WTC11 (cell line): ENCODE measurements at regions not wholly inside any gene's neighbourhood (a gene's known extent, or its start where the extent isn't known, plus 50 kb on each side); places are given as distances from the start of the nearest gene placed in this dataset.

Source experiments
- ATAC-seq: fragments of 200-7000 bp; cut with Tn5 transposase; 2 replicates; pipeline ENCODE4 v1.10.0; 2021; ENCODE audit warnings: mild to moderate bottlenecking, moderate library complexity
- CTCF ChIA-PET: fragments of 300-600 bp; sonication (Branson Sonifier 250); formaldehyde crosslinking; loops from one replicate; lab custom pipeline; 2021; ENCODE audit warnings: antibody characterized with exemption; lab: Charles Lee
- POLR2A ChIA-PET: fragments of 350-600 bp; sonication (Branson Sonifier 250); formaldehyde crosslinking; loops from one replicate; lab custom pipeline; 2021; ENCODE audit warnings: antibody characterized with exemption; lab: Charles Lee
- DNase-seq: peaks from one replicate; pipeline ENCODE4 v3.0.0; 2021; ENCODE audit warnings: low spot score
- H3K27ac Mint-ChIP-seq: 2 replicates; pipeline ENCODE4 v1.8.0; 2021; ENCODE audit warnings: mixed read lengths
- H3K27me3 Mint-ChIP-seq: 2 replicates; pipeline ENCODE4 v1.8.0; 2021; ENCODE audit warnings: low read depth, mild to moderate bottlenecking, moderate library complexity, mixed read lengths
- H3K36me3 Mint-ChIP-seq: 2 replicates; pipeline ENCODE4 v1.8.0; 2021; ENCODE audit warnings: mixed read lengths
- H3K4me1 Mint-ChIP-seq: 2 replicates; pipeline ENCODE4 v1.8.0; 2022; ENCODE audit warnings: mixed read lengths
- H3K4me3 Mint-ChIP-seq: 2 replicates; pipeline ENCODE4 v1.8.0; 2021; ENCODE audit warnings: mild to moderate bottlenecking, moderate library complexity, mixed read lengths
- H3K9me3 Mint-ChIP-seq: 2 replicates; pipeline ENCODE4 v1.8.0; 2021; ENCODE audit warnings: mixed read lengths
- ETV6 ChIP-seq: sonication (generic); formaldehyde crosslinking; IDR thresholded peaks from 2 replicates; pipeline ENCODE4 v1.8.1; 2022; ENCODE audit warnings: mild to moderate bottlenecking, missing genetic modification reagents
- FOXK1 ChIP-seq: sonication (generic); formaldehyde crosslinking; IDR thresholded peaks from 2 replicates; pipeline ENCODE4 v1.8.0; 2022; ENCODE audit warnings: mild to moderate bottlenecking, moderate library complexity, missing genetic modification reagents
- NFATC4 ChIP-seq: fragments of 250-450 bp; sonication (Bioruptor Pico); IDR thresholded peaks from 2 replicates; pipeline ENCODE4 v1.9.0; 2021; ENCODE audit warnings: mild to moderate bottlenecking
- NFYB ChIP-seq: sonication (generic); formaldehyde crosslinking; conservative IDR thresholded peaks from 2 replicates; pipeline ENCODE4 v1.8.0; 2022; ENCODE audit warnings: low read depth, missing genetic modification reagents
- SMAD3 ChIP-seq: sonication (generic); formaldehyde crosslinking; IDR thresholded peaks from 2 replicates; pipeline ENCODE4 v1.8.0; 2022; ENCODE audit warnings: missing genetic modification reagents, mild to moderate bottlenecking, borderline replicate concordance
- SOX15 ChIP-seq: fragments of 250-450 bp; sonication (Bioruptor Pico); IDR thresholded peaks from 2 replicates; pipeline ENCODE4 v1.9.0; 2021; ENCODE audit warnings: mild to moderate bottlenecking
- TEAD1 ChIP-seq: sonication (generic); formaldehyde crosslinking; IDR thresholded peaks from 2 replicates; pipeline ENCODE4 v1.8.0; 2022; ENCODE audit warnings: mild to moderate bottlenecking, missing genetic modification reagents
- ZNF317 ChIP-seq: sonication (generic); formaldehyde crosslinking; IDR thresholded peaks from 2 replicates; pipeline ENCODE4 v1.8.1; 2023; ENCODE audit warnings: low read depth, mild to moderate bottlenecking, moderate library complexity, missing genetic modification reagents, borderline replicate concordance
- ZNF416 ChIP-seq: fragments of 250-450 bp; sonication (Bioruptor Pico); IDR thresholded peaks from 2 replicates; pipeline ENCODE4 v1.9.0; 2021; ENCODE audit warnings: mild to moderate bottlenecking, inconsistent platforms
- TF ChIP-seq, protein P1 (sequence below): sonication (generic); formaldehyde crosslinking; IDR thresholded peaks from 2 replicates; pipeline ENCODE4 v1.8.1; 2022; ENCODE audit warnings: low read depth, missing genetic modification reagents, borderline replicate concordance
- TF ChIP-seq, protein P2 (sequence below): sonication (generic); formaldehyde crosslinking; IDR thresholded peaks from 2 replicates; pipeline ENCODE4 v1.8.0; 2022; ENCODE audit warnings: mild to moderate bottlenecking, missing genetic modification reagents
- TF ChIP-seq, protein P3 (sequence below): fragments of 250-450 bp; sonication (Bioruptor Pico); IDR thresholded peaks from 2 replicates; pipeline ENCODE4 v1.9.0; 2021; ENCODE audit warnings: moderate library complexity, mild to moderate bottlenecking, inconsistent platforms, borderline replicate concordance
- TF ChIP-seq, protein P4 (sequence below): fragments of 250-450 bp; sonication (Bioruptor Pico); IDR thresholded peaks from 2 replicates; pipeline ENCODE4 v1.8.0; 2021; ENCODE audit warnings: mild to moderate bottlenecking
- TF ChIP-seq, protein P5 (sequence below): sonication (generic); formaldehyde crosslinking; IDR thresholded peaks from 2 replicates; pipeline ENCODE4 v1.8.1; 2022; ENCODE audit warnings: mild to moderate bottlenecking, missing genetic modification reagents, moderate library complexity, borderline replicate concordance
- TF ChIP-seq, protein P6 (sequence below): sonication (generic); formaldehyde crosslinking; conservative IDR thresholded peaks from 2 replicates; pipeline ENCODE4 v1.8.1; 2022; ENCODE audit warnings: mild to moderate bottlenecking, missing genetic modification reagents
- TF ChIP-seq, protein P7 (sequence below): fragments of 250-450 bp; sonication (Bioruptor Pico); IDR thresholded peaks from 2 replicates; pipeline ENCODE4 v1.9.0; 2021; ENCODE audit warnings: mild to moderate bottlenecking
- TF ChIP-seq, protein P8 (sequence below): fragments of 250-450 bp; sonication (Bioruptor Pico); IDR thresholded peaks from 2 replicates; pipeline ENCODE4 v1.9.0; 2021; ENCODE audit warnings: mild to moderate bottlenecking
- TF ChIP-seq, protein P9 (sequence below): fragments of 250-450 bp; sonication (Bioruptor Pico); conservative IDR thresholded peaks from 2 replicates; pipeline ENCODE4 v1.9.0; 2021; ENCODE audit warnings: mild to moderate bottlenecking

DNA sequence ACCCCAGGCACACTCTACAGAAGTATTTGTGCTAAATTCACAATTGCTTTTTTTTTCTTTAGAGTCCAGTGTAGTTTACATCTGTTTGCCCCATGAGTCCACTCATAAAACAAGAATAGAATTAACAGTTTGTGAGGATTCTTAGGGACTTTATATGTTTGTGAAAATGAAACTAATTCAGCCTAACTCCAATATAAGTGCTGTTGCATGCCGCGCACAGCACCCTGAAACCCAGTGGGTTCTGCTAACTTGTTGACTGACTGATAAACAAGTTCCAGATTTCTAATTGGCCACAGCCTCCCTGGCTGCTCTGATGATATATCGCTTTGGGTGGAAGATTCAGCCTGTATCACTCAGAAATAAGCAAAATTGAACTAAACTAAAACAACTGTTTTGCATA is 561.4 kb downstream of the PKHD1 start (continued):
- TF ChIP-seq, protein P1, sequence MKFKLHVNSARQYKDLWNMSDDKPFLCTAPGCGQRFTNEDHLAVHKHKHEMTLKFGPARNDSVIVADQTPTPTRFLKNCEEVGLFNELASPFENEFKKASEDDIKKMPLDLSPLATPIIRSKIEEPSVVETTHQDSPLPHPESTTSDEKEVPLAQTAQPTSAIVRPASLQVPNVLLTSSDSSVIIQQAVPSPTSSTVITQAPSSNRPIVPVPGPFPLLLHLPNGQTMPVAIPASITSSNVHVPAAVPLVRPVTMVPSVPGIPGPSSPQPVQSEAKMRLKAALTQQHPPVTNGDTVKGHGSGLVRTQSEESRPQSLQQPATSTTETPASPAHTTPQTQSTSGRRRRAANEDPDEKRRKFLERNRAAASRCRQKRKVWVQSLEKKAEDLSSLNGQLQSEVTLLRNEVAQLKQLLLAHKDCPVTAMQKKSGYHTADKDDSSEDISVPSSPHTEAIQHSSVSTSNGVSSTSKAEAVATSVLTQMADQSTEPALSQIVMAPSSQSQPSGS (CRISPR knock-in tag): no peak
- TF ChIP-seq ZNF416 (CRISPR knock-in tag): no peak
- TF ChIP-seq, protein P2, sequence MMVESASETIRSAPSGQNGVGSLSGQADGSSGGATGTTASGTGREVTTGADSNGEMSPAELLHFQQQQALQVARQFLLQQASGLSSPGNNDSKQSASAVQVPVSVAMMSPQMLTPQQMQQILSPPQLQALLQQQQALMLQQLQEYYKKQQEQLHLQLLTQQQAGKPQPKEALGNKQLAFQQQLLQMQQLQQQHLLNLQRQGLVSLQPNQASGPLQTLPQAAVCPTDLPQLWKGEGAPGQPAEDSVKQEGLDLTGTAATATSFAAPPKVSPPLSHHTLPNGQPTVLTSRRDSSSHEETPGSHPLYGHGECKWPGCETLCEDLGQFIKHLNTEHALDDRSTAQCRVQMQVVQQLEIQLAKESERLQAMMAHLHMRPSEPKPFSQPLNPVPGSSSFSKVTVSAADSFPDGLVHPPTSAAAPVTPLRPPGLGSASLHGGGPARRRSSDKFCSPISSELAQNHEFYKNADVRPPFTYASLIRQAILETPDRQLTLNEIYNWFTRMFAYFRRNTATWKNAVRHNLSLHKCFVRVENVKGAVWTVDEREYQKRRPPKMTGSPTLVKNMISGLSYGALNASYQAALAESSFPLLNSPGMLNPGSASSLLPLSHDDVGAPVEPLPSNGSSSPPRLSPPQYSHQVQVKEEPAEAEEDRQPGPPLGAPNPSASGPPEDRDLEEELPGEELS: no peak
- TF ChIP-seq ZNF317 (CRISPR knock-in tag): no peak
- TF ChIP-seq, protein P3, sequence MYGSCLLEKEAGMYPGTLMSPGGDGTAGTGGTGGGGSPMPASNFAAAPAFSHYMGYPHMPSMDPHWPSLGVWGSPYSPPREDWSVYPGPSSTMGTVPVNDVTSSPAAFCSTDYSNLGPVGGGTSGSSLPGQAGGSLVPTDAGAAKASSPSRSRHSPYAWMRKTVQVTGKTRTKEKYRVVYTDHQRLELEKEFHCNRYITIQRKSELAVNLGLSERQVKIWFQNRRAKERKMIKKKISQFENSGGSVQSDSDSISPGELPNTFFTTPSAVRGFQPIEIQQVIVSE (CRISPR knock-in tag): no peak
- no peak for TF ChIP-seq NFYB (CRISPR knock-in tag)
- TF ChIP-seq, protein P4, sequence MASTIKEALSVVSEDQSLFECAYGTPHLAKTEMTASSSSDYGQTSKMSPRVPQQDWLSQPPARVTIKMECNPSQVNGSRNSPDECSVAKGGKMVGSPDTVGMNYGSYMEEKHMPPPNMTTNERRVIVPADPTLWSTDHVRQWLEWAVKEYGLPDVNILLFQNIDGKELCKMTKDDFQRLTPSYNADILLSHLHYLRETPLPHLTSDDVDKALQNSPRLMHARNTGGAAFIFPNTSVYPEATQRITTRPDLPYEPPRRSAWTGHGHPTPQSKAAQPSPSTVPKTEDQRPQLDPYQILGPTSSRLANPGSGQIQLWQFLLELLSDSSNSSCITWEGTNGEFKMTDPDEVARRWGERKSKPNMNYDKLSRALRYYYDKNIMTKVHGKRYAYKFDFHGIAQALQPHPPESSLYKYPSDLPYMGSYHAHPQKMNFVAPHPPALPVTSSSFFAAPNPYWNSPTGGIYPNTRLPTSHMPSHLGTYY (CRISPR knock-in tag): no peak
- no peak for TF ChIP-seq TEAD1
- TF ChIP-seq, protein P5, sequence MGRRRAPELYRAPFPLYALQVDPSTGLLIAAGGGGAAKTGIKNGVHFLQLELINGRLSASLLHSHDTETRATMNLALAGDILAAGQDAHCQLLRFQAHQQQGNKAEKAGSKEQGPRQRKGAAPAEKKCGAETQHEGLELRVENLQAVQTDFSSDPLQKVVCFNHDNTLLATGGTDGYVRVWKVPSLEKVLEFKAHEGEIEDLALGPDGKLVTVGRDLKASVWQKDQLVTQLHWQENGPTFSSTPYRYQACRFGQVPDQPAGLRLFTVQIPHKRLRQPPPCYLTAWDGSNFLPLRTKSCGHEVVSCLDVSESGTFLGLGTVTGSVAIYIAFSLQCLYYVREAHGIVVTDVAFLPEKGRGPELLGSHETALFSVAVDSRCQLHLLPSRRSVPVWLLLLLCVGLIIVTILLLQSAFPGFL (CRISPR knock-in tag): no peak
- TF ChIP-seq, protein P6, sequence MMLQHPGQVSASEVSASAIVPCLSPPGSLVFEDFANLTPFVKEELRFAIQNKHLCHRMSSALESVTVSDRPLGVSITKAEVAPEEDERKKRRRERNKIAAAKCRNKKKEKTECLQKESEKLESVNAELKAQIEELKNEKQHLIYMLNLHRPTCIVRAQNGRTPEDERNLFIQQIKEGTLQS: no peak
- TF ChIP-seq, protein P7, sequence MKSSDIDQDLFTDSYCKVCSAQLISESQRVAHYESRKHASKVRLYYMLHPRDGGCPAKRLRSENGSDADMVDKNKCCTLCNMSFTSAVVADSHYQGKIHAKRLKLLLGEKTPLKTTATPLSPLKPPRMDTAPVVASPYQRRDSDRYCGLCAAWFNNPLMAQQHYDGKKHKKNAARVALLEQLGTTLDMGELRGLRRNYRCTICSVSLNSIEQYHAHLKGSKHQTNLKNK (CRISPR knock-in tag): no peak

DNA sequence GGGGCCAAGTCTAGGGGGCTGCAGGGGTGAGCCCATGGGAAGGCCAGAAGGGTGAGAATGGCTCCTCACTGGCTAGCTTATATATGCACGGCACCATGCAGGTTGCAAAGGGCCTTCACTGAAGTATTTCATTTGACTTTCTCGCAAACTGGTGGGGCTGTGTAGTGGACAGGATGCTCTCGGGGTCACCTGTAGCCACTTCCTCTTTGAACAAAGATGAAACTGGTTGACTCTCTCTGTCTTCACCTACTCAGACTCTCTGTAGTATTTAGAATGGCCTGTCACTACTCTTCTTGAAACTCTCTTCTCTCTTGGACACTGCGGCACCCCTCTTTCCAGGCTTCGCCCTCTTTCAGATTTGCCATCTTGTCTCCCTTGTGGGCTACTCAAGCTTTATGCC is 560.5 kb downstream of the PKHD1 start:
- ChIA-PET POLR2A (no interaction called here), CTCF (no interaction called here)
- H3K36me3 Mint-ChIP-seq: no peaks in the 10 kb centered on the region
- DNase-seq: no peak
- no peak for ATAC-seq
- TF ChIP-seq ETV6 (no peak), NFATC4 (CRISPR knock-in tag) (no peak), FOXK1 (no peak), ZNF416 (CRISPR knock-in tag) (no peak), SOX15 (CRISPR knock-in tag) (no peak), SMAD3 (CRISPR knock-in tag) (no peak), TEAD1 (no peak)
- TF ChIP-seq, protein P2: no peak
- TF ChIP-seq, protein P8, sequence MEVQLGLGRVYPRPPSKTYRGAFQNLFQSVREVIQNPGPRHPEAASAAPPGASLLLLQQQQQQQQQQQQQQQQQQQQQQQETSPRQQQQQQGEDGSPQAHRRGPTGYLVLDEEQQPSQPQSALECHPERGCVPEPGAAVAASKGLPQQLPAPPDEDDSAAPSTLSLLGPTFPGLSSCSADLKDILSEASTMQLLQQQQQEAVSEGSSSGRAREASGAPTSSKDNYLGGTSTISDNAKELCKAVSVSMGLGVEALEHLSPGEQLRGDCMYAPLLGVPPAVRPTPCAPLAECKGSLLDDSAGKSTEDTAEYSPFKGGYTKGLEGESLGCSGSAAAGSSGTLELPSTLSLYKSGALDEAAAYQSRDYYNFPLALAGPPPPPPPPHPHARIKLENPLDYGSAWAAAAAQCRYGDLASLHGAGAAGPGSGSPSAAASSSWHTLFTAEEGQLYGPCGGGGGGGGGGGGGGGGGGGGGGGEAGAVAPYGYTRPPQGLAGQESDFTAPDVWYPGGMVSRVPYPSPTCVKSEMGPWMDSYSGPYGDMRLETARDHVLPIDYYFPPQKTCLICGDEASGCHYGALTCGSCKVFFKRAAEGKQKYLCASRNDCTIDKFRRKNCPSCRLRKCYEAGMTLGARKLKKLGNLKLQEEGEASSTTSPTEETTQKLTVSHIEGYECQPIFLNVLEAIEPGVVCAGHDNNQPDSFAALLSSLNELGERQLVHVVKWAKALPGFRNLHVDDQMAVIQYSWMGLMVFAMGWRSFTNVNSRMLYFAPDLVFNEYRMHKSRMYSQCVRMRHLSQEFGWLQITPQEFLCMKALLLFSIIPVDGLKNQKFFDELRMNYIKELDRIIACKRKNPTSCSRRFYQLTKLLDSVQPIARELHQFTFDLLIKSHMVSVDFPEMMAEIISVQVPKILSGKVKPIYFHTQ (CRISPR knock-in tag): no peak
- TF ChIP-seq, protein P3 (CRISPR knock-in tag): no peak
- TF ChIP-seq, protein P9, sequence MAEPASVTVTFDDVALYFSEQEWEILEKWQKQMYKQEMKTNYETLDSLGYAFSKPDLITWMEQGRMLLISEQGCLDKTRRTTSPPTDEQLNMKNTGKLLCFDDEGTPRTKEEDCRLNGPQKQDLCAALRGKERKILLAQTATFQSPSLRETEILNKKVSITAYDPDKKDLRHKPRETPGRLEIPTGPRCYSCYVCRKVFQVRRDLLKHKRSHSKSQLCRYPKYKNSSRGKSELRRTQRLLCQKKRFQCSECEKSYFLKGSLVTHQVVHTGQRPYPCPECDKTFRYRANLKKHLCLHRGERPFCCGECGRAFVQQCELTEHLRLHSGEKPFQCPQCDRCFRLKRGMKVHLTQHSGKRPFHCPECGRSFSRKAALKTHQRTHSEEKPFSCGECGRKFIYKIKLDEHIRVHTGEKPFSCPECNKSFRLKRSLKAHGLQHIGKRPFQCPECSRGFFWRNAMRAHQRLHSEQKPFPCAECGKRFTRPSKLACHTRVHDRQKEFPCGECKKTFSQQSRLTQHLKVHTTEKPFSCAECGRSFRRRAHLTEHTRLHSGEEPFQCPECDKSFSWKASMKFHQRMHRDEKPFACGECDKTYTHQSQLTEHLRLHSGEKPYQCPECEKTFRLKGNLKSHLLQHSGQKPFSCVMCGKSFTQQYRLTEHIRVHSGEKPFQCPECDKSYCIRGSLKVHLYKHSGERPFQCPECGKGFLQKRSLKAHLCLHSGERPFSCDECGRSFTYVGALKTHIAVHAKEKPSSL: no peak
- no peak overlapping the region for H3K27ac Mint-ChIP-seq
- H3K27me3 Mint-ChIP-seq: no peaks in the 10 kb centered on the region; the same call in 1 of the 2 replicates
- H3K9me3 Mint-ChIP-seq: peaks cover 15% of the 10 kb centered on the region; the same call in 1 of the 2 replicates
- peaks cover 16% of the 10 kb centered on the region for H3K4me1 Mint-ChIP-seq
- H3K4me3 Mint-ChIP-seq: no peak overlapping the region
